ENCODE measurements at regions not wholly inside any gene's neighbourhood (a gene's known extent, or its start where the extent isn't known, plus 50 kb on each side); places are given as distances from the start of the nearest gene placed in this dataset.

DNA sequence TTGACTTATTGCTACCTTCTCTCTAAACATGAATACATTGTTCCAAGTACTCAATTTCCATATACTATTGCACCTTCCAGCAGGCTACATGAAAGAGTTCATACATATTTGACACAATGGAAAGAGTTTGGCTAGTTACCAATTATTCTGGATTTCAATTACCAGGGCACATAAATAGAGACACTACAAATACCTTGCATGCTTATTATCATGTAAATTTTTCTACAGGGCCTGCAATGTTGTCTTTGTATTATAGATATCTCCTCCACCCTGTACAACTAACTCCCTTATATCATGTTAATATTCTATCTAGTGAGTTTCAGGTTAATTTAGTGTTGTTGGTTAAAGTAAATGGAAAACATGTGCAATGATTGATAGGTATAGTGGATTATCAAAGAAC, 540.7 kb upstream of the SLITRK5 start:
- DNase-seq (ENCODE audit: low read depth, low spot score) = no peak
- POLR2A ChIA-PET = no interaction called here
- Histone ChIP-seq H3K4me3 (ENCODE audit: low read depth, low read length) (no peak overlapping the region), H3K27ac (ENCODE audit: low read depth, low read length) (no peak overlapping the region), H3K27me3 (ENCODE audit: control insufficient read depth, insufficient read depth, low read length) (no peaks in the 10 kb centered on the region), H3K9me3 (ENCODE audit: control insufficient read depth, insufficient read depth, low read length) (no peaks in the 10 kb centered on the region)
- CTCF ChIA-PET = no interaction called here
- TF ChIP-seq, protein P1, sequence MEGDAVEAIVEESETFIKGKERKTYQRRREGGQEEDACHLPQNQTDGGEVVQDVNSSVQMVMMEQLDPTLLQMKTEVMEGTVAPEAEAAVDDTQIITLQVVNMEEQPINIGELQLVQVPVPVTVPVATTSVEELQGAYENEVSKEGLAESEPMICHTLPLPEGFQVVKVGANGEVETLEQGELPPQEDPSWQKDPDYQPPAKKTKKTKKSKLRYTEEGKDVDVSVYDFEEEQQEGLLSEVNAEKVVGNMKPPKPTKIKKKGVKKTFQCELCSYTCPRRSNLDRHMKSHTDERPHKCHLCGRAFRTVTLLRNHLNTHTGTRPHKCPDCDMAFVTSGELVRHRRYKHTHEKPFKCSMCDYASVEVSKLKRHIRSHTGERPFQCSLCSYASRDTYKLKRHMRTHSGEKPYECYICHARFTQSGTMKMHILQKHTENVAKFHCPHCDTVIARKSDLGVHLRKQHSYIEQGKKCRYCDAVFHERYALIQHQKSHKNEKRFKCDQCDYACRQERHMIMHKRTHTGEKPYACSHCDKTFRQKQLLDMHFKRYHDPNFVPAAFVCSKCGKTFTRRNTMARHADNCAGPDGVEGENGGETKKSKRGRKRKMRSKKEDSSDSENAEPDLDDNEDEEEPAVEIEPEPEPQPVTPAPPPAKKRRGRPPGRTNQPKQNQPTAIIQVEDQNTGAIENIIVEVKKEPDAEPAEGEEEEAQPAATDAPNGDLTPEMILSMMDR (IDR thresholded peaks at IDR 0.05; ENCODE audit: low read depth, low read length) = no peak

DNA sequence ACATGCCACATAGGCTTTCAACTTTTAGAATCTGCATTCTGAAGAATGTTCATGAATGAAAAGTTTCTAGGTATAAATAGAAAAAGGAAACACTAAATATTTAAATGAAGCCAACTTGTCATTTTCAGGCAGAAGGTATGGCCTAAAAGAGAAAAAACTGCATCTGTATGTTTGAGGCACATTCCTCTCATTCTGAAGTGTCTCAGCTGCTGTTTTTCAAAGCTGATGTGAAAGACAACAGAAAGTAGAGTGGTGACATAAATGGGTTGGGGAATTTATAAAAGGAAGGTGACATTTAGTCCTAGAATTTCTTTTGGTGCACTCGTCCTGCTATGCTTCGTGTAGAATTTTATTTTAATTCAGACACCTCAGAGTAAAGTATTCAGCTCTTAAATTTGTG, 539.6 kb upstream of the SLITRK5 start:
- Histone ChIP-seq H3K9me3 (ENCODE audit: control insufficient read depth, insufficient read depth, low read length) (no peaks in the 10 kb centered on the region), H3K27ac (ENCODE audit: low read depth, low read length) (no peak overlapping the region), H3K27me3 (ENCODE audit: control insufficient read depth, insufficient read depth, low read length) (no peaks in the 10 kb centered on the region), H3K4me3 (ENCODE audit: low read depth, low read length) (no peak overlapping the region)
- TF ChIP-seq, protein P1 (IDR thresholded peaks at IDR 0.05; ENCODE audit: low read depth, low read length) = no peak
- POLR2A ChIA-PET = no interaction called here
- no peak for DNase-seq (ENCODE audit: low read depth, low spot score)
- CTCF ChIA-PET = no interaction called here

DNA sequence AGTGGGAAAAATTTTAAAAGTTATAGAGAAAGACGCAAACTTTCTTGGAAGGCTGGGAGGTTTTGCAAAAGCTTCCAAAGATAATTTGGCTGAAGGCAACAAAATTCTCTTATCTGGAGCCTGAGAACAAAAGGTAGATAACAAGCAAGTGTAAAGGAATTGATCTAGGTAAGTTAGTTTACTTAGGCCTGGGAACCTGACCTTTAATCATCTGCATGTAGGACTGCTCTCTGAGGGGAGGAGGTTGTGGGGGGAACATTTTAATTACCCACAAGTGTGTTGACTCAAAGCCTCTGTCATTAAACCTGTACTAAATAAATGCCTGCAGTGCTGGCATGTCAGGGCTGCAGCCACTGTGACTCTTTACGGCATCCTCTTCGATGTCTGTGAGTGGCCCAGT, 532.3 kb upstream of the SLITRK5 start:
- Histone ChIP-seq H3K27ac (ENCODE audit: low read depth, low read length) (no peak overlapping the region), H3K9me3 (ENCODE audit: control insufficient read depth, insufficient read depth, low read length) (no peaks in the 10 kb centered on the region), H3K4me3 (ENCODE audit: low read depth, low read length) (no peak overlapping the region), H3K27me3 (ENCODE audit: control insufficient read depth, insufficient read depth, low read length) (no peaks in the 10 kb centered on the region)
- ChIA-PET POLR2A (no interaction called here), CTCF (no interaction called here)
- TF ChIP-seq, protein P1 (IDR thresholded peaks at IDR 0.05; ENCODE audit: low read depth, low read length) = no peak
- DNase-seq (ENCODE audit: low read depth, low spot score) = no peak

DNA sequence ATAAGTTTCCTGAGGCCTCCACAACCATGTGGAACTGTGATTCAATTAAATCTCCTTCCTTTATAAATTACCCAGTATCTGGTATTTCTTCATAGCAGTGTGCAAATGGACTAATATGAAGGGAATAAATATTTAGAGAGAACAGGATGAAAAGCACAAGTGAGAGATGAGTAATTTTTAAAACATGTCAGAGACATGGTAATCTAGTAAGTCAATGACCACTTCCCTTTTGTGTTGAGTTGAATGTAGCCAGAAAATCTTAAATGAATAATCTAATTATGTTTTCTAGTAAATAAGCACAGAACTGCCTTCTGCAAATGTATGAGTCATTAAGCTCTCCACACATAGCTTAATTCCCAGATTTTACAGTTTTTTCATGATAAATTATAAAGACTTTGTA, 524.1 kb upstream of the SLITRK5 start:
- Histone ChIP-seq H3K4me3 (ENCODE audit: low read depth, low read length) (no peak overlapping the region), H3K27me3 (ENCODE audit: control insufficient read depth, insufficient read depth, low read length) (no peaks in the 10 kb centered on the region), H3K27ac (ENCODE audit: low read depth, low read length) (no peak overlapping the region), H3K9me3 (ENCODE audit: control insufficient read depth, insufficient read depth, low read length) (no peaks in the 10 kb centered on the region)
- DNase-seq (ENCODE audit: low read depth, low spot score) = no peak
- ChIA-PET CTCF (interaction anchor here (1.3 kb wide), 1 partner anchor 127 kb away, joined by 3 read pairs; no protein-coding TSS in a partner anchor), POLR2A (no interaction called here)
- TF ChIP-seq, protein P1 (IDR thresholded peaks at IDR 0.05; ENCODE audit: low read depth, low read length) = no peak

DNA sequence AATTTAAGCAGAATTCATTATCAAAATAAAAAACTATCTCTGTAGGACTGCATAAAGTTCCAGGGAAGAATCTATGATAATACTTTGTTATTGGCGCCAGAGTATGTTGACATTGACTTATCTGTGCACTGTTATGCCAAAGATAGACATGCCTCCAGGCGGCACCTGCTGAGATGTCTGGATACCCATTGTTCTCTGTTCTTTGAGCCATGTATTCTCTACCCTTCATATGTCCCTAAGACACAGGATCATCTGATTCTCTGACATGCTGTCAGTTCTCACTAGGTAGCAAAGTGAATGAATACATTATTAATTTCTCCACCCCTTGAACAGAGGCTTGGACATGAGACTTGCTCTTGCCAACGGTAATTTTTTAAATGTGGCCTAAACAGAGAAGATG, 517.8 kb upstream of the SLITRK5 start:
- no peak overlapping the region for H3K27ac ChIP-seq (ENCODE audit: low read depth, low read length)
- TF ChIP-seq, protein P1 (IDR thresholded peaks at IDR 0.05; ENCODE audit: low read depth, low read length) = no peak
- H3K27me3 ChIP-seq (ENCODE audit: control insufficient read depth, insufficient read depth, low read length) = no peaks in the 10 kb centered on the region
- H3K4me3 ChIP-seq (ENCODE audit: low read depth, low read length) = no peak overlapping the region
- ChIA-PET POLR2A (no interaction called here), CTCF (no interaction called here)
- peaks cover 2% of the 10 kb centered on the region; the same call in 1 of the 2 replicates for H3K9me3 ChIP-seq (ENCODE audit: control insufficient read depth, insufficient read depth, low read length)
- no peak for DNase-seq (ENCODE audit: low read depth, low spot score)
